HG03108 (cell line): ENCODE measurements at regions not wholly inside any gene's neighbourhood (a gene's known extent, or its start where the extent isn't known, plus 50 kb on each side); places are given as distances from the start of the nearest gene placed in this dataset.

ENCODE experiments used
- ATAC-seq: cut with Tn5 transposase; IDR thresholded peaks from one replicate; pipeline ENCODE4 v1.9.1; 2021; ENCODE audit warnings: moderate library complexity; ENCODE audit not compliant: unreplicated experiment

- no peak for ATAC-seq
Measured at GRCh38 chr15:35722501-35722900, 176.5 kb upstream of the DPH6 start.

DNA sequence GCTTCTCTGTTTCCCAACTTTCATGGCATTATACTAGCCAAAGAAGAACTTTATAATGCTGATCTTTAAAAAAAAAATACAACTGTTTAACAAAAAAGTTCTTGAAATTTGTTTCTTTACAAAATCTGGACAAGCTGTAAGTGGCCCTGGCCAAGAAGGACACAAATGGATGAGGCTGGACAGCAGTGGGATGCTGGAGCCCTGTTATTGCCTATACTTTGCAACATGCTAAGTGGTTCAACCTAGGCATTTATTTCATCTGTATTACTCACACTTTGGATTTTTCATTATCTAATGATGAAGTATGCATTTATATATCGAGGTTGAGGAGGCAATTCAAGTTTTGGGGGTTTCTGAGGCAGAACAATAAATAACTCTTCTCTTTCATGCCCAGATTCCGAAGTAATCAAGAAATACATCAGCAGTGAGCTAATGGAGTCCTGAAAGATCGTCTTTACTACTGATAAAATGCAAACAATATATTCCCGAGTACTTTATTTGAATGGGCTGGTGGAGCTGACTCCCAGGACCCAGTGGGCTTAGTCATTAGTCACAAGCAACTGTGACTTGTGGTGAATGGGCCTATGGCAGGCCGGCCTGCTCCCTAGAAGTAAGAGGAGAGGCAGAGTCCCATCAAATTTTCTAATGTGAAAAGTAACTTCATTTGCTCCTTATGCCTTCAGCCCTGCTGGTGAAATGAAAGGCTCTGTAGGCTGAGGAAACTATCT is 177.3 kb upstream of the DPH6 start:
- no peak for ATAC-seq

GRCh38 chr15:35723852-35724251 is 177.9 kb upstream of the DPH6 start:
- no peak for ATAC-seq

DNA sequence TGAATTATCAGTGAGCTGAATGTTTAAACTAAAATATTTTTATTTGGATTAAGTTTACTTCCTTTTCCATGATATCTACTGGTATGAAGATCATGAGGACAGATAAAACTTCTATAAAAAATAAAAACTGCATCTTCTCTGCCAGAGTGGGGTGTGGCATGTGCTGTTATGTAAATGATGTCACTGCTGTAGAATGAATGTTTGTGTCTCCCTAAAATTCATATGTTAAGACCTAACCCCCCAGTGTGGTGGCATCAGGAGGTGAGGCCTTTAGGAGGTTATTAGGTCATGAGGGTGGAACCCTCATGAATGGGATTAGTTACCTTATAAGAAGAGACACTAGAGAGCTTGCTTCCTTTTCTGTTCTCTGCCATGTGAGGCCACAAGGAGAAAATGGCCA is 178.7 kb upstream of the DPH6 start:
- no peak for ATAC-seq

GRCh38 chr15:35725353-35725752 is 179.4 kb upstream of the DPH6 start:
- ATAC-seq, result no peak

DNA sequence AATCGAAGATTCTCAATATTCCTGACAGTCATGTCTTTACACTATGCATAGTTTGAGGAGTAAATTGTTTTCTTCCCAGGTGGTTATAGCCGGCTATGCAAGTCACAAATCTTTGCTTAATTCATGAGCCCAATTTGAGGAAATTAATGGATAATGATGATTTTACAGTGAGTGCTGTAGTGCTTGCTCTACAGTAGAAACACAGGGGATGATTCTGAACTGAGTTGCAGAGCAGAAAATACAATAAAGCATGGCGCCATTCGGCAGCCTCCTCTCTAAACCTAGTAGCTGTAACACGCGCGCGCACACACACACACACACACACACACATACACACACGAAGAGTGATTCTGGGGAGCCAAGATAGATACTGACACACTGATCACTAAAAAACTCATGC is 181.7 kb upstream of the DPH6 start:
- ATAC-seq, result no peak

GRCh38 chr15:35728219-35728940 is 182.4 kb upstream of the DPH6 start:
- ATAC-seq, result no peak

DNA sequence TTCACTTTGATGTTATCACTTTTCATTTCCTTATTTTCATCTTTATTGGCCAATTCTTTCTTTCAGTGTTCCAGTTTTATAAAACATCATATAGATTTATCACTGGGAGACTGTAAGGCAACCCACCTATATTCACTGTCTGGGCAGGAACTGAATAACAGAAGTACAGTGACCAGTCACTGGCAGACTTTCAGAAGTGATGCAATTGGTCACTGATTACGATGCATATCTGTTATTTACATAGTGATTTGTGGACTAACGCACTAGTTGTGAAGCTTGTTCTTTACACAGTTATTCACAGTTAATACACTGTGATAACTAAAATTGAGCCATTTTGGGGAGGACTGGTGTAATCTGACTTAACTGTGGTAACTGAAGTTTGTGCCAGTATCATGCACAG is 190.2 kb upstream of the DPH6 start:
- ATAC-seq, result no peak

DNA sequence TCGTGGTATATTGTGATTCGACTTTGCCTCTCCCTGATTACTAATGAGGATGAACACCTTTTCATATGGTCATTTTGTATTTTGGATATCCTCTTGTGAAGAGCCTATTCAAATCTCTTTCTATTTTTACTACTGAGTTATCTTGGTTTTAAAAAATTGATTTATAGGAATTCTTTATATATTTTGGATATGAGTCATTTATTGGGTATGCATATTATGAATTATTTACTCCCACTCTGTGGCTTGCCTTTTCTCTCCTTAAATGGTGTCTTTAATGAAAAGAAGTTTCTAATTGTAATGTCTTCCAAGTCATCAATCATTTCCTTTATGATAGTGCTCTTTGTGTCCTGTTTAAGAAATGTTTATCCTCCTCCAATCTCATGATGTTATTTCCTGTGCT is 191.5 kb upstream of the DPH6 start:
- ATAC-seq, result no peak

DNA sequence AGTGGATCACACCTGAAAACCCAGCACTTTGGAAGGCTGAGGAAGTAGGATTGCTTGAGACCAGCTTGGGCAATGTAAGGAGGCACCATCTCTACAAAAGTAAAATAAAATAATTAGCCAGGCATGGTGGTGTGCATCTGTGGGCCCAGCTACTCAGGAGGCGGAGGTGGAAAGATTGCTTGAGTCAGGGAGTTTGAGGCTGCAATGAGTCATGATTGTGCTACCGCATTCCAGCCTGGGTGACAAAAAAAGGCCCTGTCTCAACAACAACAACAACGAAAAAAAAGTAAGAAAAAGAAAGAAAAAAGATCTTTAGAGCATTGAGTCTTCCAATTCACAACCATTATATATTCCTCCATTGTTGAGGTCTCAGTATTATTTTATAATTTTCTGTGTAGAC is 192.4 kb upstream of the DPH6 start:
- ATAC-seq, result no peak

DNA sequence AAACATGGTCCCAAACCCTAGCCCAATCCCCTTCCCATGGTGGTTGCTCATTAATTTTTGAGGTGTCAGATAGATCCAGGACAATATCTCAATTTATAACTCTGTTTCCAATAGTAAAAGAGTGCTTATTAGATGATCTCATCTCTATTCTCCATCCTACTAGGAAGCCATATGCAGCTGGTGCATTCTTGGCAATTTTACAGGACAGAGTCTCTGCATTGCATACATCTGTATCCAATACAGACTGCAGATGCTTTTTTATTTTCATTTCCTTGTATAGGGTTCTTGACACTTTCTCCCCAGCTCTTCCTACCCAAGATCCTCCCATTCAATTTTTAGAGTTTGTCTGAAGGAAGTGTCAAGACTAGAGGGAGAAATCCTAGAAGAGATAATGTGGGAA is 194.8 kb upstream of the DPH6 start:
- ATAC-seq, result no peak

- ATAC-seq, result no peak
Measured at GRCh38 chr15:35741395-35741794, 195.4 kb upstream of the DPH6 start.

DNA sequence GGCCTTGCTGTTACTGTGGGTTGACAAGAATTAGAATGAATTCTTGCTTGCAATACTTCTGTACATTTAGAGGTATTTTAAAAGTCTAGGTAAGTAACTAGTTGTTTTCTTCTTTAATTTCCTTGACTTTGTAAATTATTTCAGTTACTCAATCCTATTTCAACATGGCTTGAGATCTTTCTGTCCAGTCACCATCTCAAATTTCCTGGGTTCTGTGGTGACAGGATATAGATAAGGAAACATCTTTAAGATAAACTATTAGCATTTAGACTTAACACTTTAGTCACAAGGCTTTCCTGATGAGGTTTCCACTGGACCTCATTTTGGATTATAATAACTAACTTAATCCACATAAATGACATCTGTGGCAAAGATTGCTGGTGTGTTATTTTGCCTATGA is 195.9 kb upstream of the DPH6 start:
- ATAC-seq, result no peak

GRCh38 chr15:35743321-35743720 is 197.4 kb upstream of the DPH6 start:
- ATAC-seq, result no peak

DNA sequence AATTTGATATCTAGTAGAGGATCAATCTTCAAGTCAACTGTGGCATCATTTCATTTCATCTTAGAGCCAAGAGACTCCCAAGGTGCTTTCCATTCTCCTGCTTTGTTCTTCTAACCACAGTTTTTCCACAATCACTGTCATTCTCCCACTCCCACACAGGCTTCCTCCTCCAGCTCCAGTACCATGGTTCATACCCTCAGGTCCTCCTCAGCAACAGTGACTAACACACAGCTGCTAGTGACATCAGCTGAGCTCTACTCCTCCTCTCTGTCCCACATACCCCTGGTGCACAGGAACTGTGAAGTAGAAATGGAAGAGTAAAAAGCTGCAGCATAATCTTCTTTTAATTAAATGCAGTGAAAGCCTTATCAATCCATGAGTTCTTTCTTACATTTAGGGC is 200.2 kb upstream of the DPH6 start:
- ATAC-seq, result no peak

DNA sequence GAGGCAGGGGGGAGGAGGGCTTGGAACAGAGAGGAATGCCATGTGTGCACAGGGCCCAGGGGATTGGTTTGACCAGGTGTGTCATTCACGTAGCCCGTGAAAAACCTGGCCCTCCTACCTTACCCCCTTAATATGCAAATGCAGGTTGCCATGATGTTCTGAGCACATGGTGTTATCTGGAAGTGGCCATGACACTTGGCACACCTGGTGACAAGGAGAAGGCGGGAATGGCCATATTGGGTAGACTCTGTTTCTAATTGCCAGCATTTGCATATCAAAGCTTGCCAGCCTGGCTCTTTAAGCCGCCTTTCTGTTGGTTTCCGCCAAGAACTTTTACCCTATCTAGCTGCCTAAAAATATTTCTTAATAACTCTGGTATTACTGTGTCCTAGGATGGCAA is 202.1 kb upstream of the DPH6 start:
- no peak for ATAC-seq

DNA sequence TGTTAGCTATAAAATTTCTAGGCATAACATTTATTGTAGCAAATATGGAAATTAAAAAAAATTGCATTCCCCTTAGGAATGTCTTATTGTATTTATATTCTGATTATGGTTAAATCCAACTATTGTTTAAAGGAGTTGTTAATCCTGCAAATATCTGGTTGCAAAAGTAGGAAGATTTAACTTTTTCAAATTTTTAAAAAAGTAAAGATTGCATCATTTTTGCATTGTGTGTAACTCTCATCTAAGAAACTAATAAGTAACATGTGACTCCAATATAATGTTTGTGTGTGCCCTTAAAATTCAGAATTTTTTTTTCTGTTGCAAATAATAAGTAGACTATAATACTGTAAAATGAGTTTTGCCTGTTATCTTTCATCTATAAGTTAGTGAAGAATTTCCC is 204.1 kb upstream of the DPH6 start:
- no peak for ATAC-seq

GRCh38 chr15:35751413-35752133 is 205.6 kb upstream of the DPH6 start:
- no peak for ATAC-seq

GRCh38 chr15:35752134-35752466 is 206.1 kb upstream of the DPH6 start:
- ATAC-seq, result no peak

GRCh38 chr15:35753486-35753885 is 207.5 kb upstream of the DPH6 start:
- no peak for ATAC-seq

- no peak for ATAC-seq
Measured at GRCh38 chr15:35755237-35755802, 209.4 kb upstream of the DPH6 start.

- no peak for ATAC-seq
Measured at GRCh38 chr15:35756623-35757022, 210.7 kb upstream of the DPH6 start.
